ENCODE measurements at regions not wholly inside any gene's neighbourhood (a gene's known extent, or its start where the extent isn't known, plus 50 kb on each side); places are given as distances from the start of the nearest gene placed in this dataset.

- TF ChIP-seq CTCF (IDR thresholded peaks at IDR 0.05) (no peak), POLR2AphosphoS5 (IDR thresholded peaks at IDR 0.05) (no peak)
Observed at GRCh38 chr3:78153973-78154372, 1114.1 kb downstream of the ROBO2 start.

Data from upper lobe of left lung (tissue), 4 donors.